ENCODE measurements at regions not wholly inside any gene's neighbourhood (a gene's known extent, or its start where the extent isn't known, plus 50 kb on each side); places are given as distances from the start of the nearest gene placed in this dataset.

DNA sequence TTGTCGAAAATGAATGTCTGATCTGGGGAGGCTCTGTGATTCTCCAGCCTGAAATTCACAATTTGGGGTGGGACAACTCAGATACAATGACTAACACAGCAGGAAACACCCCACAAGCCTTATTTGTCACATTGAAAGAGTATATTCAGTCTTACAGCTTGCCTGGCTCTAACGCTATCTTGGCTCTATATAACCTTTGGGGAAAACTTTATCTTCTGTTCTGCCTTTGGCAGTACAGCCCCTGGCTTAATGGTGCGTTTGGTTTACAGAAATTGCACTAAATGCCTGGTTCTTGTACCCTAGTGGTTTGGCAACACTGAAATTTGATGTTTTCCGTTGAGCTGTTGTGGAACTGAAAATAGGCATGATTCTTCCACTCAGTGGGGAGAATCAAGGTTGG is 178.1 kb upstream of the VEGFC start (continued):
- TF ChIP-seq, protein P1, sequence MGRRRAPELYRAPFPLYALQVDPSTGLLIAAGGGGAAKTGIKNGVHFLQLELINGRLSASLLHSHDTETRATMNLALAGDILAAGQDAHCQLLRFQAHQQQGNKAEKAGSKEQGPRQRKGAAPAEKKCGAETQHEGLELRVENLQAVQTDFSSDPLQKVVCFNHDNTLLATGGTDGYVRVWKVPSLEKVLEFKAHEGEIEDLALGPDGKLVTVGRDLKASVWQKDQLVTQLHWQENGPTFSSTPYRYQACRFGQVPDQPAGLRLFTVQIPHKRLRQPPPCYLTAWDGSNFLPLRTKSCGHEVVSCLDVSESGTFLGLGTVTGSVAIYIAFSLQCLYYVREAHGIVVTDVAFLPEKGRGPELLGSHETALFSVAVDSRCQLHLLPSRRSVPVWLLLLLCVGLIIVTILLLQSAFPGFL (CRISPR knock-in tag; IDR thresholded peaks at IDR 0.05) = no peak
- no peak for TF ChIP-seq TOPORS (CRISPR knock-in tag; IDR thresholded peaks at IDR 0.05)

DNA sequence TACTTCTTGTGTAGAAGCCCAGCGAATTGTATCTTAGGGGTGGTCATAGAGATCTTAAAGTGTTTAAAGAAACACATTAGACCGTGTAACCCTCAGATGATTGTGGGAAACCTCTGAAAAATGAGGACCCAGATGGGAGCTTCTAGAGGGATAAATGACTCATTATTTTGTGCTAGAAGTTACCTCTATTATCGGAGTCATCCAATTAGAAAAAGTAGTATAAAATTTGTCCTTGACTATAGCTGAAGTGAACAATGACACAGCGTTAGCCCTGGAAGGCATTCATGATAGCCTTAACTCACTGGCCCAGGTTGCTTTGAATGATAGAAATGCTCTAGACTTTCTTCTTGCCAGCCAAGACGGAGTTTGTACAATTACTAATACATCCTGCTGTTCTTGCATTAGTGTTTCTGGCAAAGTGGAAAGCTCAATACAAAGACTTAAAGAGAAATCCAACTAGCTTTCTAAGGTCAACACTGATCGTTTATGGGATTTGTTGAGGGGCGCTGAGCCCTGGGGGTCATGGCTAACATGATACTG is 178.9 kb upstream of the VEGFC start:
- Histone ChIP-seq H2AFZ (ENCODE audit: low read length) (no peak overlapping the region), H3K36me3 (replicated peaks in 1 of 2; ENCODE audit: control insufficient read depth in 1 of 2, insufficient read depth in 2 of 2, low read length in 2 of 2) (no peaks in the 10 kb centered on the region), H4K20me1 (ENCODE audit: insufficient read depth, low read length) (no peaks in the 10 kb centered on the region), H3K79me2 (ENCODE audit: insufficient read depth, low read length) (no peaks in the 10 kb centered on the region), H3K4me3 (replicated peaks in 1 of 3; ENCODE audit: insufficient read depth in 1 of 3, low read depth in 2 of 3, low read length in 3 of 3) (no peak overlapping the region), H3K9ac (ENCODE audit: insufficient read depth, low read depth, low read length) (no peak overlapping the region), H3K27me3 (ENCODE audit: control insufficient read depth in 1 of 2, insufficient read depth in 2 of 2, low read length in 2 of 2) (no peaks in the 10 kb centered on the region; a peak in 1 of 5 replicates), H3K4me2 (ENCODE audit: low read depth, low read length) (no peak overlapping the region), H3K27ac (ENCODE audit: extremely low read length, insufficient read depth, low read length) (no peak overlapping the region), H3K4me1 (ENCODE audit: insufficient read depth, low read length) (no peaks in the 10 kb centered on the region), H3K9me3 (ENCODE audit: low read length) (no peaks in the 10 kb centered on the region)
- FAIRE-seq (no peak), DNase-seq (ENCODE audit: low spot score) (no peak), ATAC-seq (no peak)
- WGBS (ENCODE audit: low lambda C conversion rate) = 6% methylated on average over 7 of the region's 7 CpGs
- TF ChIP-seq ZEB1 (IDR thresholded peaks at IDR 0.05; ENCODE audit: insufficient replicate concordance, low read depth) (no peak), ZC3H4 (CRISPR knock-in tag; IDR thresholded peaks at IDR 0.05; ENCODE audit: borderline replicate concordance) (no peak), CCDC6 (CRISPR knock-in tag; IDR thresholded peaks at IDR 0.05) (no peak), THAP8 (CRISPR knock-in tag; IDR thresholded peaks at IDR 0.05; ENCODE audit: borderline replicate concordance) (no peak), ZNF224 (CRISPR knock-in tag; IDR thresholded peaks at IDR 0.05) (no peak)
- ChIA-PET POLR2A (no interaction called here), CTCF (ENCODE audit: low intra/inter-chr PET ratio, low total read pairs) (no interaction called here)
- no TSS peak for BruUV-seq (replicated peaks)
- intact Hi-C loops (cut with micrococcal nuclease; ENCODE audit: unreplicated experiment) (no loop called here), in situ Hi-C loops (cut with HindIII; ENCODE audit: extremely low pct_ligation_motif_present, low pct_unique_long_range_greater_than_20kb) (no loop called here)
